HG03103 (cell line): ENCODE measurements at regions not wholly inside any gene's neighbourhood (a gene's known extent, or its start where the extent isn't known, plus 50 kb on each side); places are given as distances from the start of the nearest gene placed in this dataset.

Source experiments
- ATAC-seq: cut with Tn5 transposase; IDR thresholded peaks from one replicate; pipeline ENCODE4 v1.9.1; 2021; ENCODE audit warnings: low read depth; ENCODE audit not compliant: unreplicated experiment

DNA sequence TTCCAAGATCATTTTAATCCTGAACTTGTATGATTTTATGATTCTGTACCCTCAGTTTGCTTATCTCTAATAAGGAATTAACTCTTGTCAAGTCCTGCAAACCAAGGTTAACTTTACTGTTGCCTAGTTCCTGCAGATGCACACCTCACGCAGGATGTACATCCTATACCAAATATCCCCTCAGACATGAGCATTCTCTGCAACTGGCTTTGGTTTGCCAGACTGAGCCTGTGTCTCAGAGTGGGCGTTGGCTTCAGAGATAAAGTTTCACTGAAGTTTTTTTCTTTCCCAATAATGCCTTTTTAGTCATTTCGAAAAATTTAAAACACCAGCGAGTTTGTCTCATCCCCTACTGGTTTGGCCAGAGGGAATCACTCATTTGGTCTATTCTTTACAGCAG lies 173.9 kb downstream of the NR2F2 start:
- no peak for ATAC-seq

GRCh38 chr15:96505014-96505413 lies 174.5 kb downstream of the NR2F2 start:
- no peak for ATAC-seq

DNA sequence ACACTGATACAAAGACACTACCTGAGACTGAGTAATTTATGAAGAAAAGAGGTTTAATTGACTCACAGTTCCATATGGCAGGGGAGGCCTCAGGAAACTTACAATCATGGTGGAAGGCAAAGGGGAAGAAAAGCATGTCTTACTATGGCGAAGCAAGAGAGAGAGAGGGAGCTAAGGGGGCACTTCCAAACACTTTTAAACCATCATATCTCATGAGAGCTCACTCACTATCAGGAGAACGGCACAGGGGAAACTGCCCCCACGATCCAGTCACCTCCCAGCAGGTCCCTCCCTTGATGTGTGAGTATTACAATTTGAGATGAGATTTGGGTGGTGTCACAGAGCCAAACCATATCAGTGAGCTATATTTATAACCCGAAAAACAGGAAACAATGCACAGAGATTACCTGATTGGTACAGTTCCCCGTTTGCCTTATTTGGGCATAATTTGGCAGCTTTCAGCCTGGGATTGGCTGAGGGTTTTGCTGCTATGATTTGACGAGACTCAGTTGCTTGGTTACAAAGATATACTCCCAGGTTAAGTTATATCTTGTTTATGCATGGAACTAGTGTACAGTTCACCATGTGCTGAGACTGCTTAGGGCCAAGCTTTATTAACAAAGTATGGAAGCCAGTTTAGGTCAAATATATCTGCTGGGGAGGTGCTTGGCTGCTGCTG lies 184.2 kb downstream of the NR2F2 start:
- no peak for ATAC-seq

DNA sequence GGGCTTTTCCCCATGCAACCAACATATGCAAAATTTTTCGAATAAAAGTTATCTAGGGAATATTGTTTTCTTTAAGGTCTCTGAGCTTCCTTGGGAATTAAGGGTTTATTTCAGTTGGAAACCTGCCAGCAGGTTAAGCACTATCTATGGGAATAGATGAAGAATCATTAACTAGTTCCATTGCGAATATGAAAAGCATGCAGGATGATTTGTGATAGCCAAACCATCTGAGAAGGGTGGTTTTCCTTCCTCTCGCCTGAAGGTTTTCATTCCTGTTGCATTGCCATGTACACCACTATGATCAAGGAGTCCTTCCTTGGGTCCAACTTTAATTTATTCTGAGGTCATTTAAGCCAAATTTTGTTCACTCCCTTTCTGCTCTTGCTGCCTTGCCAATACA lies 184.9 kb downstream of the NR2F2 start:
- no peak for ATAC-seq

DNA sequence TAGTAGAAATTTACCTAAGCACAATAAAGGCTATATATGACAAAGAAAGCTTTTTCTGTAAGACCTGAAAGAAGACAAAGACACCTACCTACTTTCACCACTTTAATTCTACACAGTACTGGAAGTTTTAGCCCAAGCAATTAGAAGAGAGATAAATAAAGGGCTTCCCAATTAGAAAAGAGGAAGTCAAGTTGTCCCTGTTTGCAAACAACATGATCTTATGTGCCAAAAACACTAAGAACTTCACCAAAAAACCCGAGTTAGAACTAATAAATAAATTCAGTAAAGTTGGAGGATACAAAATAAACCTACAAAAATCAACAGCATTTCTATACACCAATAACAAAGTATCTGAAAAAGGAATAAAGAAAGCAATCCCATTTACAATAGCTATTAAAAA lies 190.9 kb downstream of the NR2F2 start:
- ATAC-seq = no peak

- ATAC-seq = no peak
Measured at GRCh38 chr15:96524676-96525417, 194.3 kb downstream of the NR2F2 start.

GRCh38 chr15:96535148-96535547 lies 204.6 kb downstream of the NR2F2 start:
- ATAC-seq = no peak

- no peak for ATAC-seq
Measured at GRCh38 chr15:96538491-96538890, 208.0 kb downstream of the NR2F2 start.

GRCh38 chr15:96540283-96540682 lies 209.8 kb downstream of the NR2F2 start:
- ATAC-seq = no peak

DNA sequence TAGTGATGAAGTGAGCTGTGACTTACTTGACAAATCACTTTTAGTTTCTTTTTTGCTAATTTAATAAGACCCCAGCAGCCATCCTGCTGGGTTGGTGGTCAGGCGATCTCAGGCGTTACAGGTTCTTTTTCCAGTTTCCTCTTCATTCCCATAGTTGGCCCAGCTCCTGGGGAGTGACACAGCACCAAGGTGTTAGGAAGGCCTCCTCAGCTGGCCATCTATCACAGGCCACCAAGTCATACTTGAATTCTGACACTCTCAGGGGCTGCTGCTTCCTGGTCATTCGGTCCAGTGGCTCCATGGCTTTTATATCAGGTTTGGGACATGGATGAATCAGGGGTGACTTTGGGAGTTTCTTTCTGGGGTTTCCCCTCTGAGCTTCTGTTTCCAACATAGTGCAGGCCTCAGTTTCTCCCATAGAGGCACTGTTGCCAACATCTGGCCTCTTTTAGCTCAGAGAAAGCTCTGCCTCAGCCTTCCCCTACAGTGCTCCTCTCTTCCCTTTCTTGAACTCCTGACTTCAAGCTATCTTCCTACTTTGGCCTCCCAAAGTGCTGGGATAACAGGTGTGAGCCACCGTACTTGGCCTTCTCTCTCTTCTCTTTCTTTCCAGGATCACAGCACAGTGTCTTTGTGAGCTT lies 211.8 kb downstream of the NR2F2 start:
- no peak for ATAC-seq

DNA sequence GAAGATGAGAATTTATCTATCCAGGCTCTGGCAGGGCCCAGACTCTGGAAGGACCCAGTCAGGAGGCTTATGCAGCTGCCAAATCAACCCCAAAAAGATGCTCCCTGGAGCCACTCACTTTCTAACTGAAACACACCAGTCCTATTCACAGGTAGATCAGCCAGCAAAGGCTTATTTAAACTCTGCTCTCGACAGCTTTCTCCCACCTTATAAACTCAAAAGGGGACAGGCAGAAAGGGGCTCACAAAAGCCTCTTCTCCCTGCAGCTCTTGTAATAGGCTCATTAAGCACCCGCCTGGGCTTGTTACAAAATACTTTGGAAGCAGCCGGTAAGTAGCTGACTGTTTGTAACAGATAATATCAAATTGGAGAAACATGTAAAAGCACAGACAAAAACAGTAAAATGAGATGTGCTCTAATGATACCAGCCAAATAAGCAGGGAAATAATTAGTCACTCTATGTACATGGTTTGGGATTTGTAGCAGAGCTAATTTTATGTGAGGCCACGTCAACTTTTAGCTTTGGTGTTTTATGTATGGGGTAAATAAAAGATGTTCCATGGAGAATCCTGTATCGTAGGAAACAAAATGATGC lies 213.8 kb downstream of the NR2F2 start:
- ATAC-seq = no peak

DNA sequence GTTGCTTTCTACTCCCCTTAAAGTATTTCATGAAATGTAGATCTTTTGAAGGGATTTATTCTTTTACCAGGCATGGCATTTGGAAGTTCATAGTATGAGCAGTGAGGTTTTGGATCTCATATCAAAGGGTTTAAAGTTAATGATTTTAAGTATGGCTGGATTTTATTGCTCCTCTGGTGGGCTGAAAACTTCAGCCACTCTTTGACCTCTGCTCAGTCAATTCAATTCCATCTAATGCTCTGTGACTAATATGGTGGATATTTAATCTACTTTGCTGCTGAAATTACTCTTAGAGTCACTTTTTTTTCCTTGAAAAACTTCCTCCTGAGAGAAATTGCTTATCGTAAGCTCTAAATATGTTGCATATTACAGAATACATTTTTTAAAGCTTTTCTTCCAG lies 218.6 kb downstream of the NR2F2 start:
- ATAC-seq = no peak

DNA sequence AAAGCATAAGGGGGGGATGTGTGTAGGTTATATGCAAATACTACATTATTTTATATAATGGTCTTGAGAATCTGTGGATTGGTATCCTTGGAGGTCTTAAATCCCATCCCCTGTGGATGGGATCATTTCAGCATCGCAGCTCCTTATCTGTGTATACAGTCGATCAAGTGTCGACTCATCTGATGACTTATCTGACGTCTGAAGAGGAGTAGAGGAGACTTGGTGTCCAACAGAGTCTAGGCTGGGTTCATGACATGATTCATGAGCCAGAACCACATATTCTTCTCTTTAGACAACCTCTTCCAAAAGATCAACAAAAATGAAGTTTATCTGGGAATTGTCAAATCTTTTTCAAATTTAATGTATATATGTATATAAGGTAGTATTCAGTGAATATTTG lies 220.7 kb downstream of the NR2F2 start:
- ATAC-seq = no peak

GRCh38 chr15:96551722-96552121 lies 221.2 kb downstream of the NR2F2 start:
- ATAC-seq = no peak

GRCh38 chr15:96553006-96553405 lies 222.5 kb downstream of the NR2F2 start:
- ATAC-seq = no peak

GRCh38 chr15:96553451-96553850 lies 223.0 kb downstream of the NR2F2 start:
- ATAC-seq = no peak

GRCh38 chr15:96553931-96554330 lies 223.4 kb downstream of the NR2F2 start:
- no peak for ATAC-seq

GRCh38 chr15:96554541-96554940 lies 224.0 kb downstream of the NR2F2 start:
- no peak for ATAC-seq

DNA sequence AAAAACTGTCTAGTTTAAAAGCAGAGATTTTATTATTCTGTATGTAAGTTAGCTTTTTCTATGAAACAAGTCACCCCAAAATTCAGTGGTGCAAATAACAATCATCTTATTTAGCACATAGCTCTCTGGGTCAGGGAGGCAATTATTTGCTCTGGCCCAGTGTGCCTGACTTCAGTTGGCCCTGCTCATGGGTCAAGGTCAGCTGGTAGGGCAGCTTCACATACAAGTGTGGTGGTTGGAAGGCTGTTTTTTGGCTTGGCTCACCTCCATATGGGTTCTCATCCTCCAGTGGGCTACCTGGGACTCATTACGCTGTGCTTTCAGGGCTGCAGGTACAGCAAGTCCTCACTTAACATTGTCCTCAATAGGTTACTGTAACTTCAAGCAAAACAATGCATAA lies 228.6 kb downstream of the NR2F2 start:
- no peak for ATAC-seq

GRCh38 chr15:96559631-96560030 lies 229.1 kb downstream of the NR2F2 start:
- ATAC-seq = no peak

GRCh38 chr15:96560246-96560895 lies 229.9 kb downstream of the NR2F2 start:
- no peak for ATAC-seq
